ENCODE measurements at regions not wholly inside any gene's neighbourhood (a gene's known extent, or its start where the extent isn't known, plus 50 kb on each side); places are given as distances from the start of the nearest gene placed in this dataset.

DNA sequence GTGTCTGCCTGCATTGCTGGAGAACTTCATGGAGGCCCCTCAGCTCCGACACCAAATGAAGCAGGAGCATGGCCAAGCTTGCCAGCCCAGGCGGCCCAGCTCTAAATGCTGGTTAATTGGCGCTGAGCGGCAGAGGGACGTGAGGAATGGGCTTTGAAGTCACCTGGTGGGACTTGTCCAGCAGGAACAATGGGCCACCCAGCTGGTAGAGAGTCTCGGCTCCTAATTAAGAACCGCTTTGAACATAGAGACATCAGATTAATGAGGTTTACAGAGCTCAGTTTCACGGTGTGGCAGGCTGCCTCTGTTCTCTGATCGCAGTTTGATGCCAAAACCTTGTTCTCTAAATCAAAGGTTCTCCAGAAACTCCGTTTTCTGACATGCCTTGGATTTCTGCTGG is 77.5 kb upstream of the LINGO1 start:
- DNase-seq (ENCODE audit: low spot score) = no peak

GRCh38 chr15:77709135-77709886 is 76.6 kb upstream of the LINGO1 start:
- DNase-seq (ENCODE audit: low spot score) = no peak

DNA sequence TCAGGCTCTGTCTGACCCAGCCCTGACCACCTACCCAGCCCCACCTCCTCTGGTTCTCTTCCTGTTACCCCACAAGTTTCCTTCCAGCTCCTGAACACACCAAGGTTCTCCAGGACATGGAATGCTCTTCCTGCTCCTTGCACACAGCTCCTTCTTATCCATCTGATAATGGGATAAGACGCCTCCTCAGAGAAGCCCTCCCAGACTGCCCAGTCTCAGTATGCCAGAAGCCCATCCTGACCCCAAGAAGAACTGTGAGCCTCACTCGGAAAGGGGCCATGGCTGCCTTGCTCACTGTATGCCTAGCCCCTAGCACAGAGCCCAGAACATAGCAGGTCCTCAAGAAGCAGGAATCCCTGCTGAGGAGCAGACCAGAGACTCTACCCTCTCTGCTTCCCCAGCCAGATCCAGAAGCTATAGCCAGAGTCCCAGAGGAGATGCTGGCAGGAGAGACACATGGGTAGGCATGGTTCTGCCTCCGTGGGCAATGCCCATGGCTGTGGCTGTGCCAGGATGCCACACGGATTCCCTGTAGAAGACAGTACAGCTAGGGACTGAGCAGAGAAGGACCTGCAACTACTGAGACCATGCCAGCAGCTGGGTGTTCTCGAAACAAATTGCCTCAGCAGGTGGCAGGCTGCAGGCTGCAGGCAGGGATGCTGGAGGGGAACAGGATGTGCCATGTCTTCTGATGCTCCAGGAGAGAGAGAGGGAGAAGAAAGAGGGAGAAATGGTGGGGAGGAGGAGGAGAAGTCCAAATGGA is 74.0 kb upstream of the LINGO1 start:
- no peak for DNase-seq (ENCODE audit: low spot score)

DNA sequence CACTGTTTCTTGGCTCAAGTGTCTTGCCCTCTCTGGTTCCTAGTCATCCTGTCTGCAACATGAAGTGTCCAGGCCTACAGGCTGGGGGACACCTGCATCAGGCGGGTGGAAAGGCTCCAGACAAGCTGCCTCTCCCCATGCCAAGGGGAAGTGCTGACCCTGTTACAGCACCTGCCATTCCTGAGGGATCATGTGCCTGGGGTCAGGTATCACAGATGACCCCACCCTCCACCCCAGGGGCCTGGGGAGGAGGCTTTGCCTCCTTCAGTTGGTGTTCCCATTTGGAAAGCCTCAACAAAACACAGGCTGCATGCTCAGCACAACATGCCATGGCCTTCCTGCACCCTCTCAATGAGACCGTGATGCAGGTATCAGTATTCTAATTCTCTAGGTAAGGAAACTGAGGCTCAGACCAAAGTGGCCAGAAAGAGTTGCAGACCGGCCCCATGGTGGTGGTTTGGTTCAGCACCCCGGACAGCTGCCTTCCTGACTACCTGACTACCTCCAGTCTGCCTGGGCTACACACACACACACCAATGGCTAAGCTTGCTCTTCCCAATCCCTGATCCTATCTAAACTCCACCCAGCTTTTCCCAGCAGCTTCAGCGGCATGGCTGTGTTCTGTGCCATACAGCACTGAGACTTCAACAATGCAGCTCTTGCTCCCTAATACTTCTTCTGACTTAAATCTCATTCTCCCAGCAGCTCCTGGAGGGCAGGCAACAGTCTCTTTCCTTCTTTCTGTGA is 69.7 kb upstream of the LINGO1 start:
- DNase-seq (ENCODE audit: low spot score) = no peak

DNA sequence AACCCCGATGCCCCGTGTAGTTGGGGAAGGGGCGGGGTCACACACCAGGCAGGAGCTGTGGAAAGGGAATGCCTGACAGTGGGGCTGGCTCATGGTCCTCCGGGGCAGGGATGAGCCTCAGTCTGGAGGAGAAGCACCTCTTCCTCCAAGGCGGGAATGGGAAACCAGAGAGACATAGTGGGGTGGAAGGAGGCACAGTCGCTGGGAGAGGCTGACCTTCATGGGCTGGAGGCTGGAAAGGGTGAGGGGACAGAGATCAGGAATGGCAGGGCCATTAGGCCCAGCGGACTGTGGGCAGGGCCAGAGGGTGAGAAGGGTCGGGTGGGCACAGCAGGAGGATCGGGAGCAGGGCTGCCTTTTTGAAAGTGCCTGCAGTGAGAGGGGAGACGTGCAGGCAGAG is 65.8 kb upstream of the LINGO1 start:
- DNase-seq (ENCODE audit: low spot score) = no peak

- no peak for DNase-seq (ENCODE audit: low spot score)
Measured at GRCh38 chr15:77697893-77698292, 65.2 kb upstream of the LINGO1 start.

DNA sequence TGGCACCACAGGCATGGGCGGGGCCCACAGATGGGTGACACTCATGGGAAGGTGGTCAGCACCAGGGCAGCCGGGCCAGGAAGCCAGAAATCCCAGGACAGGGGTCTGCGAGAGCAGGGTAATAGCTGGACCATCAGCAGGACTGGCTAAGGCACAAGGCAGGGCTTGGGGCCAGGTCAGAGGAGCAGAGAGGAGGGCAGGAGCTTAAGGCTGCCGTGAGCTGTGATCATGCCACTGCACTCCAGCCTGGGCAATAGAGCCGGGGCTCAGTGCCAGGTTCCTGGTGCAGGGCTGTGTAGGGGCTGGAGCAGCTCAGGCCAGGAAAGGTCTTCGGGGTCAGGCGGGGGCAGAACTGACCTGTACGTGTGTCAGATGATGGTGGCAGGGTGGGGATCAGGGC is 64.2 kb upstream of the LINGO1 start:
- DNase-seq (ENCODE audit: low spot score) = no peak

DNA sequence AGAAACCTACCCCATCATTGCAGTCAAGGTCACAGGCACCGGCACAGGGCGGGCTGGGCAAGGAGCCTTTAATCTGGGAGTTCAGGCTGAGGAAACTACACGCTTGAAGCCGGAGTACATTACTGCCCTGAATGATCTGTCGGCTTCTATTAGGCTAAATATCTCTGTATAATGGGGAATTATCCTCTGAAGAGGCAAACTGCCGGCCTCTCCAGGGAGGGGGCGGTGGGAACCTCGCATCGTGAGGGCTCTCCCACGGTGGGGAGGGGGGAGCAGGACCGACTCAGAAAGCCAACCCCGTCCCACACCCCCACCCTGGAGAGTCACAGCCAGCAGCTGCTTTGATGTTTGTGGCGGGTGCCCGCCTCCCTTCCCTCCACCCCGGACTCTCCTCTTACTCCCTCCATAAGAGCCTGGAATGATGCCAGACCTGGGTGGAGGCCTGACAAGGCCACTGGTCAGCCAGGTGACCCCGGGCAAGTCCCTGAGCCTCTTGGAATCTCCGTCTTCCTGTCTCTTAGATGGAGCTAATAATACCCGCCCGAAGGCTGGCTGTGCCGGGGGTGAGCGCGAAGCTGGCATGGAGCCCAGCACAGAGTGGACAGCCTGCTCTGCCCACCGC is 63.4 kb upstream of the LINGO1 start:
- DNase-seq (ENCODE audit: low spot score) = no peak

DNA sequence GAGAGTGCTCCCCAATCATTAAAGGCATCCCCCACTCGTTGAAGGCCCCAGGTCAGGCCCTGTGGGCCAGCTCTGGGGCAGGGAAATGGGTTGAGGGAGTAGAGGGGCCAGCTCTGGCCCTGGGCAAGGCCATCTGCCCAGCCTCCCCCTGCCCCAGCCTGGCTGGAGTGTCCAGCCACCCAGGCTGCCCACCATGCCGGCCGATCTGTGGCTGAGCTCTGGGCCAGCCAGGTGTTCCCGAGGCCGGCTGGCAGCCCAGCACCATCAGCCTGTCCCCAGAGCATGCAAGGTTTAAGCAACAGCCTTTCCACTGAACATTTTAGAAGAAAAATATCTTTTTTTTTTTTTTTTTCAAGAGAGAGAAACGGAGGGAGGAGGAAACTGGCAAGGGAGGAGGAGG is 62.8 kb upstream of the LINGO1 start:
- no peak for DNase-seq (ENCODE audit: low spot score)

DNA sequence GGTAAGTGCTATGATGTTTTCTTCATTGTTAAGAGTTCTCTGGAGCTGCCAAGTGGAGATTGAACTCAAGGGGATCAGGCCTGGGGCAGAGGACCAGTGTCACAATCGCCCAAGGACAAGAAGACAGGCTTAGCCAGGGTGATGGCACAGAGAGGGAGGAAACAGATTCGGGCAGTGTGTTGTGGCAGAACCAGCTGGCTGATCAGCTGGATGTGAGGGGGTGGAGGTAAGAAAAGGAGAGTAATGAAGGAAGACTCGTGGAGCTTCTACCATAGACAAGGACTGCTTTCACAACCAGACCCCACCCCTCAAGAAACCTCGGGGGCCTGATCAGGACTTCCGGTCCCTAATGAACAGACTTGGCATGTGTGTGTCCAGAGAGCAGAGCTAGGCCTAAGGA is 60.9 kb upstream of the LINGO1 start:
- no peak for DNase-seq (ENCODE audit: low spot score)

GRCh38 chr15:77692614-77693013 is 59.9 kb upstream of the LINGO1 start:
- no peak for DNase-seq (ENCODE audit: low spot score)

GRCh38 chr15:77691607-77692006 is 58.9 kb upstream of the LINGO1 start:
- DNase-seq (ENCODE audit: low spot score) = no peak

- DNase-seq (ENCODE audit: low spot score) = no peak
Measured at GRCh38 chr15:77689821-77690220, 57.1 kb upstream of the LINGO1 start.

GRCh38 chr15:77688693-77689092 is 56.0 kb upstream of the LINGO1 start:
- DNase-seq (ENCODE audit: low spot score) = no peak

DNA sequence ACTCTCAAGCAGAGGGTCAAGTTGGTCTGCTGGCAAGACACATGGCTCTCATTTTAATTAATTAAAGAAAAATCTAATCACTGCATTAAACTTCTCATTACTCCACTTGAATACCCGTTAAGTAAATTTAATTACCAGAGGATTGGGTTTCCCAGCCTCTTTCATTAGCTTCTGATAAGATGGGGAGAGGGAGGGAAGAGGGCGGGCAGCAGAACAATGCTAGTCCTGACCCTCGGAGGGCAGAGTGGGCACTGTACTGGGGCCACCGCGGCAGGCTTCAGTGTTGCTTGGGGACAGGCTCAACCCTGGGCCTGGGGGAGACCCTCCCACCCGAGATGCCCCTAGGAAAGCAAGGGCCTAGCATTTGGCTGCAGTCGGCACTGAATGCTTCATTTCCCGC is 55.6 kb upstream of the LINGO1 start:
- DNase-seq (ENCODE audit: low spot score) = no peak

DNA sequence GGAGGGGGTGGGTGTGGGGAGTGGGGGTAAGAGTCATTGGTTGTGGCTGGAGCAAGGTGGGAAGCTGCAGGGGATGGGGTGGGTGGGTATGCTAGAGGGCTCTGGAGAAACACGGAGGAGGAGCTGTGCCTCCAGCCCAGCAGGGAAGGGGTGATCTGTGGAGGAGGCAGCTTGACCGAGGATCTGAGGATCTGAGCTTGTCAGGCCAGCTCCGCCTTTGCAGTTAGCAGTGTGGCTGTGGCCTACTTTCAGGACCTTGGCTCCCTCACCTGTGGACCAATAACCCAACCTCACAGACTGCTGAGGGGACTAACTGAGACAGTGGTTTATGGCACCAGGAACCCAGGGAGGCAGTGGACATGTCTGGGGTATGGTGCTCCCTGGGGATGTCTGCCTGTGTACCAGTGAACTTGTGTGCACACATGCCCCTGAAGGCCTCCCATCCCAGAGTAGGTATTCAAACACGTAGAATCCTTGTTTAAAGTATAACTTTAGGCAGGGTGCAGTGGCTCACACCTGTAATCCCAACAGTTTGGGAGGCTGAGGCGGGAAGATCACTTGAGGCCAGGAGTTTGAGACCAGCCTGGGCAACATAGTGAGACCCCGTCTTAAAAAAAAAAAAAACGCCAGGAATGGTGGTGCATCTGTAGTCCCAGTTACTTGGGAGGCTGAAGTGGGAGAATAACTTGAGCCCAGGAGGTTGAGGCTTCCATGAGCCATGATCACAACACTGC is 52.5 kb upstream of the LINGO1 start:
- no peak for DNase-seq (ENCODE audit: low spot score)

- no peak for DNase-seq (ENCODE audit: low spot score)
Measured at GRCh38 chr15:77684341-77685081, 51.8 kb upstream of the LINGO1 start.

- DNase-seq (ENCODE audit: low spot score) = no peak
Measured at GRCh38 chr15:77682564-77682963, 49.9 kb upstream of the LINGO1 start.
